ENCODE measurements at regions not wholly inside any gene's neighbourhood (a gene's known extent, or its start where the extent isn't known, plus 50 kb on each side); places are given as distances from the start of the nearest gene placed in this dataset.

- ATAC-seq (ENCODE audit: low read depth) = no peak
- Mint-ChIP-seq H3K36me3 (ENCODE audit: low read depth) (no peaks in the 10 kb centered on the region), H3K4me1 (no peaks in the 10 kb centered on the region), H3K4me3 (no peak overlapping the region), H3K9me3 (peaks cover 4% of the 10 kb centered on the region), H3K27me3 (no peaks in the 10 kb centered on the region), H3K27ac (no peak overlapping the region)
- ChIA-PET CTCF (no interaction called here), POLR2A (no interaction called here)
- DNase-seq = no peak
- no peak for TF ChIP-seq CTCF (IDR thresholded peaks at IDR 0.05)
- intact Hi-C loops (cut with micrococcal nuclease) = no loop called here
Observed at GRCh38 chr16:59238246-59238645, 504.1 kb upstream of the GOT2 start.

- H3K27me3 Mint-ChIP-seq = no peaks in the 10 kb centered on the region
- H3K4me3 Mint-ChIP-seq = no peak overlapping the region
- intact Hi-C loops (cut with micrococcal nuclease) = no loop called here
- no peak for DNase-seq
- CTCF ChIA-PET = no interaction called here
- H3K4me1 Mint-ChIP-seq = no peaks in the 10 kb centered on the region
- ATAC-seq (ENCODE audit: low read depth) = no peak
- H3K36me3 Mint-ChIP-seq (ENCODE audit: low read depth) = no peaks in the 10 kb centered on the region
- POLR2A ChIA-PET = no interaction called here
- peaks cover 4% of the 10 kb centered on the region for H3K9me3 Mint-ChIP-seq
- H3K27ac Mint-ChIP-seq = no peak overlapping the region
- no peak for TF ChIP-seq CTCF (IDR thresholded peaks at IDR 0.05)
Observed at GRCh38 chr16:59236804-59237458, 502.8 kb upstream of the GOT2 start.

- ChIA-PET CTCF (no interaction called here), POLR2A (no interaction called here)
- Mint-ChIP-seq H3K27me3 (no peaks in the 10 kb centered on the region), H3K9me3 (no peaks in the 10 kb centered on the region), H3K36me3 (ENCODE audit: low read depth) (no peaks in the 10 kb centered on the region), H3K27ac (no peak overlapping the region), H3K4me3 (no peak overlapping the region), H3K4me1 (no peaks in the 10 kb centered on the region)
- no peak for TF ChIP-seq CTCF (IDR thresholded peaks at IDR 0.05)
- no peak for DNase-seq
- intact Hi-C loops (cut with micrococcal nuclease) = no loop called here
- ATAC-seq (ENCODE audit: low read depth) = no peak
Observed at GRCh38 chr16:59224401-59224800, 490.3 kb upstream of the GOT2 start.

- intact Hi-C loops (cut with micrococcal nuclease) = no loop called here
- Mint-ChIP-seq H3K4me3 (no peak overlapping the region), H3K4me1 (no peaks in the 10 kb centered on the region), H3K36me3 (ENCODE audit: low read depth) (no peaks in the 10 kb centered on the region), H3K9me3 (peaks cover 7% of the 10 kb centered on the region), H3K27ac (no peak overlapping the region), H3K27me3 (no peaks in the 10 kb centered on the region)
- POLR2A ChIA-PET = no interaction called here
- no peak for TF ChIP-seq CTCF (IDR thresholded peaks at IDR 0.05)
- CTCF ChIA-PET = no interaction called here
- ATAC-seq (ENCODE audit: low read depth) (no peak), DNase-seq (no peak)
Observed at GRCh38 chr16:59220011-59220410, 485.9 kb upstream of the GOT2 start.

- POLR2A ChIA-PET = no interaction called here
- no peak for TF ChIP-seq CTCF (IDR thresholded peaks at IDR 0.05)
Observed at GRCh38 chr16:59216291-59216690, 482.2 kb upstream of the GOT2 start.

More at GRCh38 chr16:59216291-59216690, 482.2 kb upstream of the GOT2 start:
- H3K27ac Mint-ChIP-seq = no peak overlapping the region
- intact Hi-C loops (cut with micrococcal nuclease) = no loop called here
- ATAC-seq (ENCODE audit: low read depth) (no peak), DNase-seq (no peak)
- H3K27me3 Mint-ChIP-seq = no peaks in the 10 kb centered on the region
- H3K9me3 Mint-ChIP-seq = peaks cover 7% of the 10 kb centered on the region
- no peak overlapping the region for H3K4me3 Mint-ChIP-seq
- H3K4me1 Mint-ChIP-seq = no peaks in the 10 kb centered on the region
- CTCF ChIA-PET = no interaction called here
- H3K36me3 Mint-ChIP-seq (ENCODE audit: low read depth) = no peaks in the 10 kb centered on the region
